Body of pancreas (tissue), 4 donors: ENCODE measurements at regions not wholly inside any gene's neighbourhood (a gene's known extent, or its start where the extent isn't known, plus 50 kb on each side); places are given as distances from the start of the nearest gene placed in this dataset.

Experiments used
- POLR2A ChIP-seq, 3 donors: fragments of 450-650 bp; IDR thresholded peaks; one replicate each; pipeline ENCODE4 v1.6.1; 2016; ENCODE audit warnings: antibody characterized with exemption in 3 of 3, mild to moderate bottlenecking in 2 of 3
- TF ChIP-seq, protein P1 (sequence below), 7 experiments: fragments of 450-650 bp in 4 of 7; fragments of 200-600 bp in 3 of 7; sonication (generic) in 3 of 7; IDR thresholded peaks; one replicate each; pipeline ENCODE4 v1.5.1; 2016 to 2019; ENCODE audit warnings: antibody characterized with exemption in 7 of 7

DNA sequence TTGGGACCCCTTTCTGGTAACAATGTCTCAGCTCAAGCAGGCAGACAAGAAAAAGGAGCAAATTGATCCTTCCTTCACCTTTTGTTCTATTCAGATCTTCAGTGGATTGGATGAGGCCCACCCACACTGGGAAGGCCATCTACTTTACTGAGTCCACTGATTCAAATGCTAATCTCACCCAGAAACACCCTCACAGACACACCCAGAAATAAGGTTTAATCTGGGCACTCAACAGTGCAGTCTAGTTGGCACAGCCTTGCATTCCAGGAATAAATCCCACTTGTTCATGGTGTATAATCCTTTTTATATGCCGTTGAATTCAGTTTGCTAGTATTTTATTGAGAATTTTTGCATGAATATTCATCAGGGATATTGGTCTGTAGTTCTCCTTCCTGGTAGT lies 148.4 kb downstream of the COG6 start:
- TF ChIP-seq, protein P1, sequence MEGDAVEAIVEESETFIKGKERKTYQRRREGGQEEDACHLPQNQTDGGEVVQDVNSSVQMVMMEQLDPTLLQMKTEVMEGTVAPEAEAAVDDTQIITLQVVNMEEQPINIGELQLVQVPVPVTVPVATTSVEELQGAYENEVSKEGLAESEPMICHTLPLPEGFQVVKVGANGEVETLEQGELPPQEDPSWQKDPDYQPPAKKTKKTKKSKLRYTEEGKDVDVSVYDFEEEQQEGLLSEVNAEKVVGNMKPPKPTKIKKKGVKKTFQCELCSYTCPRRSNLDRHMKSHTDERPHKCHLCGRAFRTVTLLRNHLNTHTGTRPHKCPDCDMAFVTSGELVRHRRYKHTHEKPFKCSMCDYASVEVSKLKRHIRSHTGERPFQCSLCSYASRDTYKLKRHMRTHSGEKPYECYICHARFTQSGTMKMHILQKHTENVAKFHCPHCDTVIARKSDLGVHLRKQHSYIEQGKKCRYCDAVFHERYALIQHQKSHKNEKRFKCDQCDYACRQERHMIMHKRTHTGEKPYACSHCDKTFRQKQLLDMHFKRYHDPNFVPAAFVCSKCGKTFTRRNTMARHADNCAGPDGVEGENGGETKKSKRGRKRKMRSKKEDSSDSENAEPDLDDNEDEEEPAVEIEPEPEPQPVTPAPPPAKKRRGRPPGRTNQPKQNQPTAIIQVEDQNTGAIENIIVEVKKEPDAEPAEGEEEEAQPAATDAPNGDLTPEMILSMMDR (IDR thresholded peaks at IDR 0.05) = no peak
- no peak for TF ChIP-seq POLR2A (IDR thresholded peaks at IDR 0.05)
